ENCODE measurements at regions not wholly inside any gene's neighbourhood (a gene's known extent, or its start where the extent isn't known, plus 50 kb on each side); places are given as distances from the start of the nearest gene placed in this dataset.

DNA sequence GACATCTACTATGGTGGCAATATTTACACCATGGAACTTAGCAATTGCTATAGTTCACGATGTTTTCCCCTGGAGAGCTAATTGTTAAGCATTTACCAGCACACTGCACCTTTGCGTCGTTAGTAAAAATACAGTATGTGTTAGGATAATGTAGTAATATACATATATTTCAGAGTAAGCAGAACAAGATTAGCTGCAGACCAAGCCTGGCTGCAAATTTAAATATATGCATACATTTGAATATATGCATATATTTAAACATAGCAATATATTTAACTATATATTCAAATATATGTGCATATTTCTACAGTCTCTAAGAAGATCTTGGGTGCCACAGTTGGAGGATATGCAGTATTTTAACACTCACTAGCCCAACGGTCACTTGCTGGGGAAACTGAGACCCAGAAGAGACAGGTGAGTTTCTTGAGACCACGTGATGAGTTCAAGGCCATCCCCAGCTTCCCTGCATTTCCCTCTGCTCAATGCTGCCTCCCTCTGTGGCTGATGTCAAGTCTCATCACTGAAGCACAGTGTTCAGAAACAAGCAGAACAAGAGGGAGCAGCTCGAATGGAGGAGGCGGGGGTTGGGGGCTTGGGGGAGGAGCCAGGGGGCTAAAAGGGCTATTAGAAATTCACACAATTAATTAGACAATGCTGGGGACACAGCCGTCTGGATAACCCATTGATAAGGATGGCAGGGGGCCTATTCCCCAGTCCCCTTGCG lies 708.0 kb downstream of the MED13L start:
- TF ChIP-seq FOXJ3 (CRISPR knock-in tag; IDR thresholded peaks at IDR 0.05) = no peak
- no peak for TF ChIP-seq RXRA (IDR thresholded peaks at IDR 0.05; ENCODE audit: borderline replicate concordance, low read depth)
- TF ChIP-seq, protein P1, sequence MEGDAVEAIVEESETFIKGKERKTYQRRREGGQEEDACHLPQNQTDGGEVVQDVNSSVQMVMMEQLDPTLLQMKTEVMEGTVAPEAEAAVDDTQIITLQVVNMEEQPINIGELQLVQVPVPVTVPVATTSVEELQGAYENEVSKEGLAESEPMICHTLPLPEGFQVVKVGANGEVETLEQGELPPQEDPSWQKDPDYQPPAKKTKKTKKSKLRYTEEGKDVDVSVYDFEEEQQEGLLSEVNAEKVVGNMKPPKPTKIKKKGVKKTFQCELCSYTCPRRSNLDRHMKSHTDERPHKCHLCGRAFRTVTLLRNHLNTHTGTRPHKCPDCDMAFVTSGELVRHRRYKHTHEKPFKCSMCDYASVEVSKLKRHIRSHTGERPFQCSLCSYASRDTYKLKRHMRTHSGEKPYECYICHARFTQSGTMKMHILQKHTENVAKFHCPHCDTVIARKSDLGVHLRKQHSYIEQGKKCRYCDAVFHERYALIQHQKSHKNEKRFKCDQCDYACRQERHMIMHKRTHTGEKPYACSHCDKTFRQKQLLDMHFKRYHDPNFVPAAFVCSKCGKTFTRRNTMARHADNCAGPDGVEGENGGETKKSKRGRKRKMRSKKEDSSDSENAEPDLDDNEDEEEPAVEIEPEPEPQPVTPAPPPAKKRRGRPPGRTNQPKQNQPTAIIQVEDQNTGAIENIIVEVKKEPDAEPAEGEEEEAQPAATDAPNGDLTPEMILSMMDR (IDR thresholded peaks at IDR 0.05) = peak; percentile 28
- TF ChIP-seq, protein P2, sequence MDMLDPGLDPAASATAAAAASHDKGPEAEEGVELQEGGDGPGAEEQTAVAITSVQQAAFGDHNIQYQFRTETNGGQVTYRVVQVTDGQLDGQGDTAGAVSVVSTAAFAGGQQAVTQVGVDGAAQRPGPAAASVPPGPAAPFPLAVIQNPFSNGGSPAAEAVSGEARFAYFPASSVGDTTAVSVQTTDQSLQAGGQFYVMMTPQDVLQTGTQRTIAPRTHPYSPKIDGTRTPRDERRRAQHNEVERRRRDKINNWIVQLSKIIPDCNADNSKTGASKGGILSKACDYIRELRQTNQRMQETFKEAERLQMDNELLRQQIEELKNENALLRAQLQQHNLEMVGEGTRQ (IDR thresholded peaks at IDR 0.05; ENCODE audit: borderline replicate concordance, low read depth, low read length) = peak; percentile 45; the same call in 1 of the 2 replicates
- no peak for TF ChIP-seq SIN3A (IDR thresholded peaks at IDR 0.05; ENCODE audit: borderline replicate concordance, low read depth, low read length)
- peak; percentile 12 for TF ChIP-seq CHD2 (IDR thresholded peaks at IDR 0.05; ENCODE audit: low read length, partially characterized antibody)
- no peak for TF ChIP-seq TCF12 (IDR thresholded peaks at IDR 0.05)

All from SK-N-SH (cell line).